Cardiac muscle cell (in vitro differentiated cells and primary cell): ENCODE measurements at regions not wholly inside any gene's neighbourhood (a gene's known extent, or its start where the extent isn't known, plus 50 kb on each side); places are given as distances from the start of the nearest gene placed in this dataset.
A peak's percentile ranks its signal among the peaks of the same experiment; 100 is the strongest.

Experiments used
- DNase-seq, 2 donors: peaks; one replicate each; pipeline versions ENCODE4 v3.0.0 to v3.0.0-alpha.2; 2010 to 2017; ENCODE audit warnings: low read depth in 1 of 2, low spot score in 1 of 2
- H3K27ac ChIP-seq: fragments of 200-600 bp; sonication (generic); 2 replicates; pipeline ENCODE4 v1.5.1; 2016
- H3K27me3 ChIP-seq: fragments of 200-600 bp; sonication (generic); 2 replicates; pipeline ENCODE4 v1.6.0; 2016; ENCODE audit warnings: control low read depth
- H3K36me3 ChIP-seq: fragments of 200-600 bp; sonication (generic); 2 replicates; pipeline ENCODE4 v1.5.1; 2016; ENCODE audit warnings: control low read depth
- H3K4me1 ChIP-seq: fragments of 200-600 bp; sonication (generic); 2 replicates; pipeline ENCODE4 v1.8.1; 2017; ENCODE audit warnings: low read depth, mild to moderate bottlenecking, mixed run types
- H3K4me3 ChIP-seq: fragments of 200-600 bp; sonication (generic); 2 replicates; pipeline ENCODE4 v1.5.1; 2016; ENCODE audit warnings: mild to moderate bottlenecking
- H3K9me3 ChIP-seq: fragments of 200-600 bp; sonication (generic); 2 replicates; pipeline ENCODE4 v1.5.1; 2017; ENCODE audit warnings: low read depth, mild to moderate bottlenecking, control low read depth
- CTCF ChIP-seq: IDR thresholded peaks from 2 replicates; pipeline ENCODE4 v1.5.1; 2012; ENCODE audit warnings: low read depth, mild to moderate bottlenecking, low read length

GRCh38 chr11:88405853-88406252 is 68.3 kb upstream of the CTSC start:
- H3K27ac ChIP-seq: no peak overlapping the region
- no peaks in the 10 kb centered on the region for H3K4me1 ChIP-seq
- H3K27me3 ChIP-seq: no peaks in the 10 kb centered on the region
- no peak for TF ChIP-seq CTCF
- no peak for DNase-seq
- no peaks in the 10 kb centered on the region for H3K36me3 ChIP-seq
- H3K4me3 ChIP-seq: no peak overlapping the region
- H3K9me3 ChIP-seq: no peaks in the 10 kb centered on the region

- Histone ChIP-seq H3K4me3 (no peak overlapping the region), H3K36me3 (no peaks in the 10 kb centered on the region), H3K4me1 (no peaks in the 10 kb centered on the region), H3K27ac (no peak overlapping the region), H3K9me3 (no peaks in the 10 kb centered on the region), H3K27me3 (no peaks in the 10 kb centered on the region)
- DNase-seq: no peak
- no peak for TF ChIP-seq CTCF
Observed at GRCh38 chr11:88404932-88405710, 67.6 kb upstream of the CTSC start.

- no peak overlapping the region for H3K27ac ChIP-seq
- DNase-seq: no peak
Observed at GRCh38 chr11:88404391-88404790, 66.9 kb upstream of the CTSC start.

GRCh38 chr11:88402784-88403183 is 65.2 kb upstream of the CTSC start:
- no peaks in the 10 kb centered on the region for H3K9me3 ChIP-seq
- H3K36me3 ChIP-seq: no peaks in the 10 kb centered on the region
- no peaks in the 10 kb centered on the region for H3K27me3 ChIP-seq
- no peak overlapping the region for H3K4me3 ChIP-seq
- no peaks in the 10 kb centered on the region for H3K4me1 ChIP-seq
- no peak overlapping the region for H3K27ac ChIP-seq
- no peak for TF ChIP-seq CTCF
- DNase-seq: peak in 1 of 2 donors; percentile 29

More at GRCh38 chr11:88404391-88404790, 66.9 kb upstream of the CTSC start:
- TF ChIP-seq CTCF: no peak
- no peaks in the 10 kb centered on the region for H3K4me1 ChIP-seq
- no peak overlapping the region for H3K4me3 ChIP-seq
- H3K9me3 ChIP-seq: no peaks in the 10 kb centered on the region
- no peaks in the 10 kb centered on the region for H3K36me3 ChIP-seq
- no peaks in the 10 kb centered on the region for H3K27me3 ChIP-seq

- H3K27me3 ChIP-seq: no peaks in the 10 kb centered on the region
- no peaks in the 10 kb centered on the region for H3K4me1 ChIP-seq
- H3K4me3 ChIP-seq: no peak overlapping the region
- no peaks in the 10 kb centered on the region for H3K9me3 ChIP-seq
- H3K36me3 ChIP-seq: no peaks in the 10 kb centered on the region
- no peak overlapping the region for H3K27ac ChIP-seq
- no peak for TF ChIP-seq CTCF
- peak in 1 of 2 donors; percentile 69 for DNase-seq
Observed at GRCh38 chr11:88402192-88402715, 64.7 kb upstream of the CTSC start.
